ENCODE measurements at regions not wholly inside any gene's neighbourhood (a gene's known extent, or its start where the extent isn't known, plus 50 kb on each side); places are given as distances from the start of the nearest gene placed in this dataset.

- no peak for TF ChIP-seq ZNF462 (CRISPR knock-in tag; IDR thresholded peaks at IDR 0.05)
These were observed 1263.9 kb downstream of the FSCB start (continued) for GRCh38 chr14:43243168-43243567.

- no peaks in the 10 kb centered on the region for H3K27me3 Mint-ChIP-seq (ENCODE audit: insufficient read depth, low read depth, poor library complexity)
These were observed 1274.8 kb downstream of the FSCB start for GRCh38 chr14:43232261-43232660.

More at GRCh38 chr14:43232261-43232660, 1274.8 kb downstream of the FSCB start:
- Histone ChIP-seq H3K9me2 (ENCODE audit: insufficient read depth) (no peaks in the 10 kb centered on the region), H3K27me3 (ENCODE audit: insufficient read depth) (no peaks in the 10 kb centered on the region), H3K4me3 (no peak overlapping the region), H3K4me1 (ENCODE audit: insufficient read depth) (no peaks in the 10 kb centered on the region), H3K27ac (ENCODE audit: low read depth) (no peak overlapping the region), H3K36me3 (ENCODE audit: insufficient read depth) (no peaks in the 10 kb centered on the region), H3K4me2 (no peak overlapping the region), H3F3A (replicated peaks; ENCODE audit: low read depth) (no peaks in the 10 kb centered on the region), H4K20me1 (replicated peaks; ENCODE audit: insufficient read depth) (no peaks in the 10 kb centered on the region), H2AFZ (no peak overlapping the region), H3K79me2 (replicated peaks; ENCODE audit: insufficient read depth) (no peaks in the 10 kb centered on the region)
- Mint-ChIP-seq H3K27ac (no peak overlapping the region), H3K4me1 (no peaks in the 10 kb centered on the region), H3K9me3 (peaks cover 8% of the 10 kb centered on the region; the same call in 2 of the 3 replicates), H3K36me3 (ENCODE audit: low read depth) (peaks cover 5% of the 10 kb centered on the region; the same call in 2 of the 3 replicates), H3K4me3 (no peak overlapping the region)
- DNase-seq (ENCODE audit: low spot score): no peak
- TF ChIP-seq REST (IDR thresholded peaks at IDR 0.05; ENCODE audit: unreplicated experiment) (no peak), ZNF114 (CRISPR knock-in tag; IDR thresholded peaks at IDR 0.05) (no peak), ETS1 (IDR thresholded peaks at IDR 0.05) (no peak), STAT1 (IDR thresholded peaks at IDR 0.05; ENCODE audit: unreplicated experiment) (no peak), POLR2AphosphoS5 (IDR thresholded peaks at IDR 0.05; ENCODE audit: low read depth) (no peak), CTCF (conservative IDR thresholded peaks at IDR 0.05; ENCODE audit: low read depth in 2 of 2) (no peak), EZH2 (IDR thresholded peaks at IDR 0.05; ENCODE audit: low read depth, unreplicated experiment) (no peak), ZNF331 (CRISPR knock-in tag; IDR thresholded peaks at IDR 0.05; ENCODE audit: low read depth) (no peak), CREB1 (CRISPR knock-in tag; IDR thresholded peaks at IDR 0.05; ENCODE audit: low read depth) (no peak)
- ATAC-seq: no peak

Measured in GM23338 (cell line).